DMS153 treated with DMSO at 0.1 percent for 48 hours (cell line): ENCODE measurements at regions not wholly inside any gene's neighbourhood (a gene's known extent, or its start where the extent isn't known, plus 50 kb on each side); places are given as distances from the start of the nearest gene placed in this dataset.

Experiments
- DNase-seq: peaks from one replicate; lab custom pipeline; 2025; ENCODE audit not compliant: unreplicated experiment; lab: John Stamatoyannopoulos, UW

DNA sequence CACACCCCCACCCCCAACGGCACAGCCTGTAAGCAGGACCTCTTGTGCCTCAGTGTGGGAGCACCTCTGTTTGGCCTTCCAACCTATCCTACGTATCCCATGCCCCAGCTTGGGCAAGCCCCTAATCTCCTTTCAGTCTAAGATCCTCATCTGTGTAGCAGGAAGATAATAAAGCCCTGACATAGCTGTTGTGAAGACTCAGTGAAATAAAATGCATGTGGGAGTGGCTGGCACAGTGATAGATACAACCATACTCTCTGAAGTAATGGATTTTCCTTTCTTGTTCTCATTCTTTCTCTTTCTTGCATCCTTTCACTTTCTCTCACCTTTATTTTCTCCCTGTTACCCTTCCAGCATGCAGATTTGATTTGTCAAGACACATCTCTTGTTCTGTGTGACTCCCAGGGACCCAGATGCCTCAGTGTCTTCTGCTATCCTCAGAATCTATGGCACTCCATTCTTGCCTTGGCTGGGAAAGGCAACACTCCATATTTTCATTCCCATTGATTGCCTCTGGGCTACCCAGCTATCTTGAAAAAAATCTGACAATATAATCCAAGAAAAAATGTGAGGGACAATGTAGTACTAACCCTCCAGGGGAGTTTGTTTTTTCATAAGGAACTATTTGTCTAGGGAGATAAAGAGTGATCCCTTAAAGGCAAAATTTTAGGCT lies 207.2 kb upstream of the SETBP1 start:
- DNase-seq = no peak

DNA sequence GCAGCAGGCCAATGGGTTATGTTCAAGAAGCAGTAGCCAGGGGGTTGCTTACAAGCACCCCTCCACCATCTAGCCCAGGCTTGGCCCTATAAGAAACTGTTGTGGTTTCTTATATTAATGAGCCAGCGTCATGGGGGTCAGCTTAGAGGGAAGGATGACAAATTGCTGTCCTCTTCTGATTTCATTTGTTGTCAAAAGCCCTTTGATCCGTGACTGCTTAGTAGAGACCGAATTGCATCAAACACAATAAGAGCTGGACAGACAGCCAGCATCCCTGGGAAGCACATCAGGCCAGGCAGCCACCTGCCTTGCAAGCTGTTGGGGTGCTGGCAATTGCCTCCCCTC lies 206.6 kb upstream of the SETBP1 start:
- no peak for DNase-seq

DNA sequence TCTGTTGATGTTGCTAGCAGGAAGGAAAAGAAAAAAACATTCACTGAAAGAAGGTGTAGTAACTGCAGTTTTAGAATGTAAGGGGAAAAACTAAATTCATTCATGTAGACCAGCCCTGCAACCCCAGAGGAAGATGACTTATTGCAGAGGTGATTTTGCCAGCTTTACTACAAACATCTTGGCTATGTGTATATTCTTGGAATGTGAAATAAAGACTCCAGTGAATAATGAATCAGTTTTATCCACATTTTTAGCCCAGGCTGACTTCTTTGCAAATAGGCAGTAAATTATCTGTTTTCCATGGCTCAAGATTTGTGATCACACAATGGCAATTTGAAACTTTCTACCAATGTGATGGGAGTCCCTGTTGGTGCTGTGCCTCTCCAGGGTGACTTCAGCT lies 206.1 kb upstream of the SETBP1 start:
- no peak for DNase-seq

DNA sequence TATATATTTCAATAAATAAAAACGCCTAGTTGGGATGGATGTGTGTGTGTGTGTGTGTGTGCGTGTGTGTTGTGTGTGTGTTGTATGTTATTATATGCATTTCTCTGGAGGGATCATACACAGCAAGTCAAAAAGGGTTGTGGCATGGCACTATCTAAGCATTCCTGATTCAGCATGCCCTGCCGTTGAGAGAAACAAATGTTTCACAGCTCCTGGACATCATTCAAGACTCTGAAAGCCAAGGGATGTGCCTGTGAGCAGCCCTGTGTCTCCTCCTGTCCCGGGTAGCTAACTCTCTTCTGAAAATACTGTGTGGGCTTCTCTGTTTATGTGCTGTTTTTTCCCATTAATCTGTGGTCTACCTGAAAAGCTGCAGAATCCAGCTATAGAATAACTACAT lies 197.9 kb upstream of the SETBP1 start:
- DNase-seq = no peak

GRCh38 chr18:44495151-44495550 lies 185.5 kb upstream of the SETBP1 start:
- no peak for DNase-seq

- no peak for DNase-seq
Observed at GRCh38 chr18:44497311-44497710, 183.4 kb upstream of the SETBP1 start.

GRCh38 chr18:44497757-44498490 lies 182.8 kb upstream of the SETBP1 start:
- no peak for DNase-seq

DNA sequence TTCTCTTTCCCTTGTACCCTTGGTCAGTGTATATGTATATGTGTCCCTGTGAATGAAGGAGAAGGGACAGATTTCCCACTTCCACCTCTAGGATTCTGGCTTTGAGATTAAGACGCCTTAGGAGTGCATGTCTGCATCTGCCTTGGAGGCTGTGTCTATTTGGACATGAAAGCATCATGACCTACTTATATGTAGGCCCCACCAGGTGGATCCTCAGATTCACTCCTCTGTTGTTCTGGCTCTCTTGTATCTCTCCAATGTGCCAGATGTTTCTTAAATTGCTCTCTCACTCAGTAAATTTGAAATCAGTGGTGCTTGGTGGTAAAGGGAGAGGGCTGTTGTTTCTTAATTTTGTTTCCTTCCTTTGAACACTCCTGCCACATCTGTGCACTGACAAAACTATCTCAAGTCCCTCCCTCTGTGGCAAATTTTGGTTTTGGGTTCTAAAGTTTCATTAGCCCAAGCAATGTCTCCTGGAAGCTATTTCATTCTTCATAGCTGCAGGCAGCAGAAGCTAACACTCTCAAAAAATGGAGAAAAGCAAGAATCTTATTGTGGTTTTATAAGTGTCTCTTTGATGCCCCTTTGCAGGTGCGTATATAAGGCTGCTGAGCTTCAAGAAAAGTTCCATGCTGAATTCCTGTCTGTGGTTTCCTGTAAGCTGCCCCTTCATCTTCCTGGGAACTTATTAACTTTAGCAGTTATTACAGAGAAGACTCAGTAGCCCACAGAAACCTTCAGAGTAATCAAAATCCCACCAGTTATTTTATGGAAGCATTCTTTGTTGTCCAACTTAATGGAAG lies 179.7 kb upstream of the SETBP1 start:
- DNase-seq = no peak

GRCh38 chr18:44502221-44502620 lies 178.5 kb upstream of the SETBP1 start:
- no peak for DNase-seq

DNA sequence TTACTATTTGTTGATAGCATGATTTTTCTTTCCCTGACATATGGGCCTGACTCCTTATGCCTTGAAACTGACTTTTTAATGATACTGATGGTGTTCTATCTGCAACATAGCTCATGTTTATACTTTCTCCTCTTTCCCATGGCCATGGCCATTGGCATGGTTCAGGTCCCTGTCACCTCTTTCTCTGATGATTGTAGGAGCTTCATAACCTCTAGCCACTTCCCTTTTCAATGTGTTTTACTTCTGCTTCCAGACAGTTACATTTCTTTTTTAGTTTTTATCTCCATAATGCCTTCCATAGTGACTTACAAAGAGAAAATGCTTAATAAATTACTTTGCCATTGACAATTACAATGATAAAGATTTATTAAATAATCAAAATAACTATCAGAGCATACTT lies 177.9 kb upstream of the SETBP1 start:
- no peak for DNase-seq

DNA sequence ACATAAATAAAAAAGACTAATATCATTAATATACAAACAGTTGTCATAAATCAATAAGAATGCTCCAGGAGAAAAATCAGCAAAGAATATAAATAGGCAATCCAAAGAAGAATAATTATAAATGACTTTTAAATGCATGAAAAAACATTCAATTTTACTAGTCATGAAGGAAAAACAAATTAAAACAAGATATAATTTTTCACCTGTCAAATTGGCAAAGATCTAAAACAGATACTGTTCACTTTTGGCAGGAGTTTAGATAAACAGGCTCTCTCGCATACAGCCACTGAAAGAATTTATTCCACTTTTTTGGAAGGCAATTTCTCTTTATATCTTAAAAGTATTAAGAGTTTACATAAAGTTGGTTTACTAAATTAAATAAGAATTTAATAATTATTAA lies 176.8 kb upstream of the SETBP1 start:
- DNase-seq = no peak

DNA sequence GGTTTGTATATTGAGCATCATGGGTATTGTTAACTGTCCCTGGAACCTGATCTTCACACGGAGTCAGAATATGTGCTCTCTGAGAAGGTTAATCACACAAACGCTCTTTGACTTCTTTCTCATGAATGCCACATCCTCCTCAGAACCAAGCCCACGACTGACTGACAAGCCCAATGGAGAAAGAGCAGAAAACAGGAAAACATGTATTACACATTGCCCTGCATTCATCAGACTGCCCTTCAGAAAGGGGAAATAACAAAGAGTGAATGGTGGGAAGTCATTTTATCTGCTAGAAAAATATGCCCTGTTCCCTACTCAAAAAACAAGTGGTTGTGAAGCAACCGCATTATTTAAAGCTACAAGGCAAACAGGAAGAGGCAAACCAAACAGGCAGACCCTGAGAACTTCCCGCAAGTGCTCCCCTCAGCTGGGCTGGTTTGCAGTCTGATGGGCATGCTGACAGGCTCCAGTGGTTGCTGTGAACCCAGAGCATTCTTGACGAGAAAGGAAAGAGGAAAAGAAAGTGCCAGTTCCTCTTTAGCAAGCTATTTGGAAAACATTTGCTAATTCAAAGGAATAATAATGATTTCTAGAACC lies 172.9 kb upstream of the SETBP1 start:
- no peak for DNase-seq

DNA sequence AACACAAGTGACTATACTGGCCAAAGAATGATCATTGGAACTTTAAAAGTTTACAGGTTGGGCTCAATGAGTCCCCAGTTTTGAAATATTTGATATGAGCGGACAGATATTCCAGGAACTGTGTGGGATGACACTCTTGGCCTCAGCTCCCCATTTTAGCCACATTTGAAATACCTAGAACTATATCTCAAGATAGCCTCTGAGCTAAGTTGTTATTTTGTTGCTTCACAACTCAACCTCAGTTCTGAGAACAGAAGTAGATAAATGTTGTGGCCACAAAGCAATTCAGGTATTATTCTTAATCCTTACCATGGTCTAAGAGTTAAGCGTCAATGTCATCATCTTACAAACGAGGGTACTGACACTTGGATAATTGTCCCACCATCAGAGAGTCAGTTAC lies 172.2 kb upstream of the SETBP1 start:
- no peak for DNase-seq

GRCh38 chr18:44509048-44509447 lies 171.6 kb upstream of the SETBP1 start:
- no peak for DNase-seq

DNA sequence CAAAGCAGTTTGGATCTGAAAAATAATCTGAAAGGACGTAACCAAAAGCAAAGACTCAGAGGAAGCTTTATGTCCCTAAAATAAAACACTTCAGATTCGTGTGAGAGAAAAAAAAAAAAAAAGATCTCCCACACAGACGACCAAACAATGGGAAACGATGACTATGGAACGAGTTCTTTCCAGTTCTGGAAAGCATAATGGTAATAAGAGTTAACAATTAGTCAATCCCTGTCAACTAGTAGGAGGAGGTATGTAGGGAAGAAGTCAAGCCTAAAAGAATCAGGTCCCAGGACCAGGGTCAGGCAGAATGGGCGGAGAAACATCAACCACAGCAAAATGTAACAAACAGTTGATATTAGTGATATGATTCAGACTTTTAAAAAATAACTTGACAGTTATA lies 170.3 kb upstream of the SETBP1 start:
- no peak for DNase-seq

DNA sequence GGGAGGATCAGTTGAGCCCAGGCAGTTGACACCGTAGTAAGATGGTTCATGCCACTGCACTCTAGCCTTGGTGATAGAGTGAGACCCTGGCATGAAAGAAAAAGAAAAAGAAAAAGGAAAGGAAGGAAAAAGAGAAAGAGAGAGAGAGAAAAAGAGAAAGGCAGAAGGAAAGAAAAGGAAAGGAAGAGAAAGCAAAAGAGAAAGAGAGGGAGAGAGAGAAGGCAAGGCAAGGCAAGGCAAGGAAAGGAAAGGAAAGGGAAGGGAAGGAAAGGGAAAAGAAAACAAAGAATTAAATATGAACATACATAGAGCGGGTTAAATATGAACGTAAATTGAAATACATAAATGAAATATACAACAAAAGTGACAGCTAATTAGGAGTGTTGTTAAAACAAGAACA lies 167.5 kb upstream of the SETBP1 start:
- DNase-seq = no peak

DNA sequence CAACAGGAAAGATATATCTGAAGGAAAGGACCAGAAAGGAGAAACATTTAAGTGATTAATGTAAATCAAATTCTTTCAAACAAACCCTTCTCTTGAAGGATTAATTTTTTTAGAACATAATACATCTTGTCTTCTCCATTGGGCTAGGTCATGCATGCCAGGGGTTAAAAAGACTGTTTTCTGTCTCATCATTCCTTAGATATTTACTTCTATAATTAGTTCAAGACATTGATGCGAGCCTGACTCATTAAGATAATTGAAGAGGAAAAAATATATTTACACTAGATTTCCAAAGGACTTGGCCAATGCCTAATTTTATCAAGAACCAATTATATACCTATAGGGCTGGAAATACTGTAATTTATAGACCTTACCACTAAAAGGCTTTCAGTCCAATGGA lies 166.6 kb upstream of the SETBP1 start:
- DNase-seq = no peak

- no peak for DNase-seq
Observed at GRCh38 chr18:44514766-44515165, 165.9 kb upstream of the SETBP1 start.

DNA sequence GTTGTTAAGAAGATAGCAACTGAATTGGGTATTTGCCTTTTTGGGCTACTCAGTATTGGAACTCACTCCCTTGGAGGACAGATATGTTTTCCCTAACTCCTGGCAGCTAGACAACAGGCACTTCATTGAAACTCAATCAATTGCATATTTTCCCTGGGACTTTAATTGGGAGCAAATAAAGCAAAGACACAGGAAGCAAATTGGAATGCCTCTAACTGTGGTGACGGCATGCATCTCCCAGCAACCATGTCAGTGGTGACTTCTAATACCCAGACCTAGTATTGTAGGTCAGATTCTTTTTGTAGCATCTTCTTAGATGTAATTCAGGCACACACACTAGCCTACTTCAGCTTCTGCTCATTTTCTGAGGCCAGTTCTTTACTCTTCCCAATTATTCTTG lies 164.2 kb upstream of the SETBP1 start:
- no peak for DNase-seq

DNA sequence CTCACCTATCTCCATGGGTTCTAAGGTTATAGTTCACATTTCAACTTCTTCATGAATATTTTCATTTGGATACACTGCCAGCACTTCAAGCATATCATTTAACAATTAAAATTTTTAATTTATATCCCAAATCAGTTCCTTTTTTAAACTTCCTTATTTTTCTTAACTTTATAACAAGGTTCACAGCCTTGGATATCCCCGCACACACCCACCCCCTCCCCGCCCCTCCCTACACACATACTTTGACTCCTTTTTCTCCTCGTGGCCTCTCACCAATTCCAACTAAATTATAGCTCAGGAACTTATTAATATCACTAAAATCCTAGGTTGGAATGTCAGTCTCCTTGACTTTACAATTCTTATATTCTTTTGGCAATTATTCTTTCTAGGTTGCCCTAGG lies 163.6 kb upstream of the SETBP1 start:
- DNase-seq = no peak

- no peak for DNase-seq
Observed at GRCh38 chr18:44518091-44518615, 162.5 kb upstream of the SETBP1 start.

GRCh38 chr18:44518666-44519065 lies 162.0 kb upstream of the SETBP1 start:
- no peak for DNase-seq
